Stimulated activated CD4-positive, alpha-beta T cell treated with anti-CD3 and anti-CD28 coated beads, Interleukin-12 subunit alpha, Interleukin-12 subunit beta, amount 100 ng/mL, for 48 hours (primary cell): ENCODE measurements at regions not wholly inside any gene's neighbourhood (a gene's known extent, or its start where the extent isn't known, plus 50 kb on each side); places are given as distances from the start of the nearest gene placed in this dataset.
"Not testable (repeated sequence)": the region's sequence is repeated elsewhere in the genome, so short reads cannot be mapped to it uniquely, and the experiment has no call there.

Experiments used
- DNase-seq, 3 donors: peaks; one replicate each; pipeline ENCODE4 v3.0.0-alpha.2; 2020; ENCODE audit warnings: low read depth in 2 of 3, low spot score in 1 of 3

DNA sequence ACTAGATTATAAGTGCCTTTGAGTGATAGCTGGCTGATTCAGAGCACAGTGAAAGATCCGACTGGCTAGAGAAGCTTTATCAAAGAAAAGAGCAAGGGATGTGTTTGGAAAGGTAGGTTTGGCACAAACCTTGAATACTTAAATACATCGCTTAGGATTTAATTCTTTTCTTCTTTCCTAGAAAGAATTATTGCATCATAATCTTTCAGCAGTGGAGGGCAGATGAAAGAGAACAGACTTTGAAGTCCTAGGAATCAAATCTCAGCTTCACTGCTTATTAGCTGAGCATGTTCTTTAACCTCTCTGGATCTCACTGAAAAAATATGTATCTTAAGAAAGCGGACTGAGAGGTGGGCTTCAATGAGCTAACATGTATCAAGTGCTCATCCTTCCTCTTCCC is 122.8 kb downstream of the ZNF365 start:
- DNase-seq = no peak

DNA sequence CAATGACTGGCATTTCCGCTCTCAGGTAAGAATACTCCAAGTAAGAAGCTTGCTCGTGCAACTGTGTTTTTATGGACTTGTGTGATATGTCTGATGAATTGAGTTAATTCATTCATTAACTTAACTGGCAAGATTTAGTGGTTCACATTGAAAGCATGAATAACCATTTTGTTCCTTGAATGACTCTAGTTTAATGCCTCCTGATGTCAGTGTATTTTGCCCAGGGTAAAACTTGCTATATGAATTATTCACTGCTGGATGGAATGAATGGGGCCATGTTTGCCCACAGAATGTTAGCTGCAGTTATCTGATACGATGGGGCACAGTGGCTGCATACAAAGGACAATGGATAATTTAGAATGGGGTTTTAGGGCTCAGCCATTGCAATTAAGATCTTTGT is 124.1 kb downstream of the ZNF365 start:
- no peak for DNase-seq

DNA sequence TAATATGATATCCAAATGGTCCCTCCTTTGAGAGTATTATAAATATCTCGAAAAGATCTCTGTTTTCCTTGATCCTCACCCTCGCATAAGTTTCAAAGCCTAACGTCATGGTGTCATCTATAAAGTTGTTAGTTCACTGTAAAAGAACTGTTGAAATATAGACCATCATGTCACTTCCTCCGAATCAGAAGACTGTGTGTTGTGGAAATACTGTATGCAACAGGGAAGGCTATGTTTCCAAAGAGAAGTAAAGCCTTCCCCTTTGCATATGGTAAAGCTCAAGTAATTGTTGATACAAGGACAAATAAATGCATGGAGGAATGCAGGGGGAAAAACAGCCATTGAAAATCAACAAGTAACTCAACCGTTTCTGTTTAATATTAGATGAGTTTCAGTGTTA is 125.9 kb downstream of the ZNF365 start:
- DNase-seq = not testable (repeated sequence)

DNA sequence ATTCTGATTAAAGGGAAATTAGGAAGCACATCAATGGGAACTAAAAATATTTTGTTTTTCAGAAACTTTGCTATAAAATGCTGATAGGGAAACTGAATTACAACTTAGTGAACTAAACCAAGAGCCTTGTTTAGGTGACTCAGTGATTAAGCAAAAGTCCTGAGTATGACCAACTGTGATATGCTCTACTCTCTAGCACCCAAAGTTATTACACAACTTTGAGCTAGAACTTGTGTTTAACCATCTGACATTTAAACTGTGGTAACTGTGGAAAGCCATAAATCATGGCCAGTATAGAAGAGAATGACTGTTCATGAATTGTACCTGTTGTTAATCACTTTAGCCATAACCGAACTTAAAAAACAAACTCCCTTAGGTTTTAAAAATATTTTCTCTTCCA is 127.4 kb downstream of the ZNF365 start:
- DNase-seq = no peak

DNA sequence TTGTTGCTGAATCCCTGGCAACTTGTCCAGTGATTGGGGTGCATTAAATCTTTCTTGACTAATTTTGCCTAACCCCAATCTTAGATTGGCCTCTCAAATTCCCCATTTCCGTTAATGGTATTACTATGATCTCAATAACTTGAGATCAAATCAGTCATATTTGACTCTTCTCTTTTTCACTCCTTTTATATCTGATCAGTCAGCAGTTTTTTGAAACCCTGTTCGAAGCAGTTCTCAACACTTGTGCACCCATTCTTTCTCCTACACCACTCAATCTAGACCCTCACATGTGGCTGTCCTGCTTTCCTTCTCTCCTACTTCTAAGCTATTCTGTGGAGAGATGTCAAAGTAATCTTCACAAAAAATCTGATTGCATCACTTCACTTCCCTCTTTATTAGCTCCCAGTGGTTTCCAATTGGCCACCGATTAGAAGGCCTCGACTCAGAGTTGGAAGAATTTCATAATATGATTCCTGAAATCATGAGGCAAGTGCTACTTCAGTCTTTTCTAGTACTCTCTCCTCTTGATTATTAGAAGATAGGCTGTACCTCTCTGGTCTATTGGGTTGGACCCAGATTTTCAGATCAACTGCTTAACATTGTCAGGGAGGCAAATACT is 128.9 kb downstream of the ZNF365 start:
- no peak for DNase-seq

DNA sequence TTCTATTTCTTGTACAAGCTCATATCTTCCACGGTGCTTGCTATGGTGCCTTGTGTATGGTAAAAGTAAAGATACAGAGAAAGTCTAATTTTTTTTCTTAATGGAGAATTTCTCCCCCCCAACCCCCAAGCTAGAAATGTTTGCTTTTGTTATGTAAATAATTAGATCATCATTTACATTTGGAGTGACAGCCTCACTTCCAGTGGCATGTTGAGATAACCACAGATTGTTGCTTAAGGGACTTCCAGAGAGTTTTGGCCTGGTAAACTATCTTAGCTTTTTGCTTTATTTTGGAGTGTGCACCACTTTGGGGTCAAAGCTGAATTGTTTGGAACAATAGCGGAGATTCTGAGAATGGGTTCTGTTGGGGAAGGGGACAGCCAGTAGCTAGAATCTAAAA is 129.7 kb downstream of the ZNF365 start:
- DNase-seq = no peak

DNA sequence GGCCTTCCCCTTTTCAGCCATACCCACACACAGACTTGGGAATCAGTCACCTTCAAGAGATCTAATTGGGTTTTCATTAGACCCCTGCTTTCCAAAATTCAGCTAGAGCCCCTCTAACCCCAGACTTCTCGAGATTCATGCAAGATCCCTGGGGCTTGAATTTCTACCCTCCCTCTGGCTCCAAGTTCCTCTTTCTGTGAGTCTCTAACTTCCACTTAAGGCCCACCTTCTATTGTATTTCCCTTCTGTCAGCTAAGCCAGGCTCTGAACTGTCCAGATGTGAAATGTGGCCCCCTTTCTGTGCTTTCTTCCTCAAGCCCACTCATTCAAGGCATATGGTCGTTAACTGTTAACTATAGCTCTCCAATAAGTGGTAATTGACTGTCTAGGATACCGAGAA is 132.2 kb downstream of the ZNF365 start:
- no peak for DNase-seq

DNA sequence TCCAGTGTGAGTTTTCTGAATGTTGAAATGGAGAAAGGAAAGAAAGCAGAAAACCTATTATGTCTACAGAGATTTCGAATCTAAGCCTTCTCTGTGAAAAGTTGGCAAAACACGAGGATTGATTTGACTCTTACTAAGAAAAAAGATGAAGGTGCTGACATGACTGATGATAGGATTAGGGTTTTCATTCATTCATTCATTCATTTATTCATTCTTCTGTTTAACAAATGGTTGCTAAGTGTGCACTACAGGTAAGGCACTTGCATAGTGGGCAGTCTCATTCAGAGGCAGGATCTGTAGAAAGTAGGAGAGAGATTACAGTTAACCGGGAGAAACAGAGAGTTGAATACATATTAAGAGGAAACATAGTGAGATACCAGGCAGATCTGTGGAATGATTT is 137.1 kb downstream of the ZNF365 start:
- no peak for DNase-seq

DNA sequence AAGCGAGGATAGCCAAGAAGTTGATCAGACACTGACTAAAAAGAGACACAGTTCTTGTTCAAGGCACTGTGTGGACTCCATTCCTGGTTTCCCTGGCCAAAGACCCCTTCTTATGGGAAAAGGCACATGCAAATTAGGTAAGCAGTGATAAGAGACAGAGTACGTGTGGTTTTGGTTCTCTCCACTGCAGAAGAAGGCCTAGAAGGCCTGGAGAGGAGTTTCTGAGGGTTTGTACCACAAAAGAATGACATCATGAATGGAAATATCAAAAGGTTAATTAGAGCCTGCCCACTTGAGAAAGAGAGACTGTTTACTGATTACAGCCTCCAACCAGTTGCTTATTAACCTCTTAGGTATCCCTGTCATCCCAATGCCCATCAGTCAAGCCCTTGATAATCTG is 137.5 kb downstream of the ZNF365 start:
- no peak for DNase-seq

DNA sequence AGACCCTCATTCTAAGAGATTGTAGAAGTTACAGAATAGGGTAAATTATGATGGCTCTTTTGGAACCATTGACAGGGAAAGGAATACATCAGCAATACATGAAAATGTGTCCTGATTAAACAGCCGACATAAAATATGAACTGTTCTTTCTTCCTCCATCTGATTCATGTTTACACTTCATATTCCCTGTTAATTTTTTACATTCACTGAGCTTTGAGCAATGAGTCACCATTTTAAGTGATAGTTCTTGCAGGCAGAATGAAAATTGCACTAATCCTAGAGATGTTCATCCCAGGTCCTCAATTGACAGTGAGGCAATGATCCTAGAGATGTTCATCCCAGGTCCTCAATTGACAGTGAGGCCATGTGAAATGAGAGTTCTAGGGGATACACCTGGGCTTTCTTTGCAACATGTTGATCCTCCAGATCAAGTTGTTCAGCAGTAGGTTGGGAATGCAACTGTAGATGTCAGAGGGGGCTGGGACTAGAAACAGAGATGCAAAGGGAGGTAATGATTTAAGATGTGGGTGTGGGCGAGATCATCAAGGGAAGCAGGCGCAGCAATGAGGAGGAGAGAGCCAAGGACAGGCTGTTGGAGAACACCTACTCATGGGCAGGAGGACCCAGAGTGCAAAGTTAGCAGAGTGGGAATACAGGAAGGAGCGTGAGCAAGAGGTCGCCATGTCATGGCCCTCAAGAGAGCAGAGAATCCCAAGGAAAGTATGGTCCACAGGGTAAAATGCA is 138.7 kb downstream of the ZNF365 start:
- DNase-seq = no peak

DNA sequence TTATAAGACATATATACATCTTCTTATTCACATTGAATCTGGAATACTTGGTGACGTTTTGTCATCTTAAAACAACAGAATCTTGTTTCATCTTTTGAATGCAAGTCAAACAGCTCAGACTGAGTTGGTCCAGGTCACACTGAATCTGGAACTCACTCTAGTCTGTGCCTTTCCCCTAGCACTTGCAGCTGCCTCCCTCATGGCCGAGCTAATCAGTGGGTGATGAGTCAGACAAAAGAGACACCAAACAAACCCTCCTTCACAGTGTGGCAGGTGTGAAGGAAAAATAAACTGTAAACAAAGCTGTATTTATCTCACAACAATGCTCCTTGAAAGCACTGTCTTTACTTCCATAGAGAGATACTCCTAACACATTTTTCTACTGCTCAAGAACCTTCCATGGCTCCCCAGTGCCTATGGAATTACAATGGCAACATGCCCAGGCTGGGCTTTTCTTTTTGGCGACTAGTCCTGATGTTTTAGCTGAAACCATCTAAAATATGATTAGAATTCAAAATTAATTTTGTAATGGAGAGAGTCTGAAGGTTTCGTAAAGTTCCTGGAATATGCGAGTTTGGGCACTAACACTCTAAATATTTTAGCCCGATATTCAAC is 140.0 kb downstream of the ZNF365 start:
- DNase-seq = no peak

DNA sequence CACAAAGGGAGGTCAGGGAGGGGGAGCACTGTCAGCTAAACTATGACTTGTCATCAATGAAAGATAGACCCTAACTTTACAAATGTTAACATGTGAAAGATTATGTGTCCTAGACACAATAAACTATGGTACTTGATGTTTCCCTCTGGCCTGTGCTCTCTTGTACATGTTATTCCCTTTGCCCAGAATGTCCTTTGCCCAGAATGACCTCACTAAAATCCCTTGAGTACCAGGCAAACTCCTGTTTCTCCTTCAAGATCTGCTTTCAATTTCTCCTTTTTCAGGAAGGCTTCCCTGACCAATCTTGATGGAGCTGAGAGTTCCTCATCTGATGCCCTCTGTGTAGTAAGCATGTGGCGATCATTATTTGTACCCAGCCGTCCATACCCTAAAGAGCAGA is 143.1 kb downstream of the ZNF365 start:
- no peak for DNase-seq

DNA sequence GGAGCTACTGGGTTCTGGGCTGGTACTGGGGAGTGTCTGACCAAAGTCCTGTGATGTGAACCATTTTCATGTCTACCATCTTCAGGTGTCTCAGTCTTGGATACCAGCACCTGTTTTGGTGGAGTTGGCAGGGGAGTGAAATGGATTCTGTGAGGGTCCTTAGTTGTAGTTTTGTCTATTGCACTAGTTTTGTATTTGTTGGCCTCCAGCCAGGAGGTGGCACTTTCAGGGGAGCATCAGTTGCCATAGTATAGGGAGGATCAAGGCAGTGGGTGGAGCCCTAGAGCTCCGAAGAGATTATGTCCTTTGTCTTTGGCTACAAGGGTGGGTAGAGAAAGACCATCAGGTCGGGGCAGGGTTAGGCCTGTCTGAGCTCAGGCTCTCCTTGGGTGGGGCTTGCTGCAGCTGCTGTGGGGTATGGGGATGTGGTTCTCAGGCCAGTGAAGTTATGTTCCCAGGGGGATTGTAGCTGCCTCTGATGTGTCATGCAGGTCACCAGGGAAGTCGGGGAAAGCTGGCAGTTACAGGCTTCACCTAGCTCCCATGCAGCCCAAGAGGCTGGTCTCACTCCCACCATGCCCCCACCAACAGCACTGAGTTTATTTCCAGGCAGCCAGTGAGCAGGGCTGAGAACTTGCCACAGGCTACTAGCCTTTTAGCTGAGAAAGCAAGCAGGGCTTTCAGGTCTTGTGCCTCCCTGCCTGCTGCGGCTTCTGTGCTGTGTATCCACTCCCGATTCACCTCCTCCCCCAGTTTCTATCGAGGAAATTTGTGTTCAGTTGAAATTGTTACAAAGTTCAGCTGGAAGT is 153.1 kb downstream of the ZNF365 start:
- DNase-seq = no peak

DNA sequence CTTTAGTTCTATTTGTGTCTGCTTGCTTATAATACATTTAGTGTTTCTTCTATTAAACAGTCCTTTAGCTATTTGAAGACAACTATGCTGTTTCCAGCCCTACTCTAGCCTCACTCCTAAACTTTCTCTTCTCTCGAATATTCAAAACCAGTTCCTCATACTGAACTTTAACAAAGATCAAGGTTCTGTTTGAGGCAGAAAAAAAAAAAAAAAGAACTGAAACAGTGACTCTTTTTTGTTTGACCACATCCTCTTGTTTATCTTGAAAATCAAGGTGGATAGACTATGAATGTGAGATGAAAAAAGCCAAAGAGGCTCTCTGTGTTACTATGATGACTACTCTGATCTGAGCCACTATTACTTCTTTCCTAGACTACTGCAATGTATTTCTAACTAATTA is 154.3 kb downstream of the ZNF365 start:
- no peak for DNase-seq

DNA sequence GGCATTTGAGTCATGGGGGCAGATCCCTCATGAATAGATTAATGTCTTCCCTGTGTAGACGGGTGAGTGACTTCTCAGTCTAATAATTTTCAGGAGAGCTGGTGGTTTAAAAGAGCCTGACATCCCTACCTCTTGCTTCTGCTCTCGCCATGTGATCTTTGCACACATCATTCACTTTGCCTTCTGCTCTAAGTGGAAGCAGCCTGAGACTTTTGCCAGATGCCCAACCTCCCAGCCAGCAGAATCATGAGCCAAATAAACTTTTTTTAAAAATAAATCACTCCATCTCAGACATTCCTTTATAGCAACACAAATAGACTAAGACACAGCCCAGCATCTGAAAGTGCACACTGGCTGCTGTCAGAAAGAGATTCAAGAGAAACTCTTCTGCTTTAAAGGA is 155.2 kb downstream of the ZNF365 start:
- DNase-seq = no peak

DNA sequence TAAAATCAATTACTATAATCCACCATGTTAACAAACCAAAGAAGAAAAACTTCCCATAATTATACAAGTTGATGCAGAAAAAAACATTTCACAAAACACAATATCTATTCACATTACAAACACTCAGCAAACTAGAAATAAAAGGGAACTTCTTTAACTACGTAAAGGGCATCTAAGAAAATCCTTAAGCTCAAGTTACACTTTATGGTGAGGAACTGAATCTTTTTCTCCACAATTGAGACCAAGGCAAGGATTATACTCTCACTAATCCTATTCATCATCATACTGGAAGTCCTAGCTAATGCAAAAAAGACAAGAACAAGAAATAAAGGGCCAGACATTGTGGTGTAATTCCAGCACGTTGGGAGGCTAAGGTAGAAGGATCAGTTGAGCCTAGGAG is 159.9 kb downstream of the ZNF365 start:
- DNase-seq = no peak

DNA sequence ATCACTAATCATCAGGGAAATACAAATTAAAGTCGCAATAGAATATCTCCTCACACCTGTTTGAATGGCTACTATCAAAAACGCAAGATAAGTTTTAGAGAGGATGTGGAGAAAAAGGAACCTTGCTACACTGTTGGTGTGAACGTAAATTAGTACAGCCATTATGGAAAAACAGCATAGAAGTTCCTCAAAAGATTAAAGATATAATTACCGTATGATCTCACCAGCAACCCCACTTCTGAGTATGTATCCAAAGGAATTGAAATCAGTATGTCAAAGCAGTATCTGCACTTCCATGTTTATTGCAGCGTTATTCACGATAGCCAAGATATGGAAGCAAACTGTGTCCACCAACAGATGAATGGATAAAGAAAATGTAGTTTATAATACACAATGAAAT is 164.4 kb downstream of the ZNF365 start:
- DNase-seq = no peak

DNA sequence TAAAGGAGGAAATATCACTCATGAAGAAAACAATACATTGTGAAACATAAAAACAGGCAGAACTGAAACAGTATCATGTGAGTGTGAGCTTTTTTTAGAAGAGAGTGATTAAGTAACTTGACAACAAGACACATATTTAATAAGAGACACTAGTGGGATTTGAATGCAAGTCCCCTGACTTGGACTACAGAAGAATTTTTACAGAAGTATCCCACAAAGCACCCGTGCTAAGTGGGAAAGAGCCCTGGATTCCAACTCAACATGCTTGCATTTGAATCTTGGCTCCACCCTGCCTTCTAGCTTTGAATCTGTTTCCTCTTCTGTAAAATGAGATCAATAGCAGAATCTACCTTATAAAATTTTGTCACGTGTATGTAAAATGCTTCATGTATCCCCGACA is 166.2 kb downstream of the ZNF365 start:
- no peak for DNase-seq

DNA sequence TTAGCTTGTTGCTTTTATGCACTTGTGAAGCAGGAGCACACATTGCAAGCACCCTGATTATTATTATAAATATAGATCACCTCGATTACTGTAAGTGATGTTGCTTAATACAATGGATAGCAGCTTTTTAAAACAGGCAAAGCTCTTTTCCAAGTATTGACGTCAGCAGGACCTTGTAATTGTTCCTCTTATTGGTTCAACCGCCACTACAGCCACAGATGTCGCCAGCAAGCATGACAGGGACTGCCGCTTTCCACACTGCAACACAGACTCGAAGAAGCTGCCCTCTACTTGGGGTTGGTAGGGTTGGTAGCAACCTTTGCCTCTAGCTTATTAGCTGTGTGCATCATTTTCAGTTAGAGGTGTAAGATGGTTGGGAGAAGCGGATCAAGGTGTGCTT is 167.6 kb downstream of the ZNF365 start:
- DNase-seq = no peak

DNA sequence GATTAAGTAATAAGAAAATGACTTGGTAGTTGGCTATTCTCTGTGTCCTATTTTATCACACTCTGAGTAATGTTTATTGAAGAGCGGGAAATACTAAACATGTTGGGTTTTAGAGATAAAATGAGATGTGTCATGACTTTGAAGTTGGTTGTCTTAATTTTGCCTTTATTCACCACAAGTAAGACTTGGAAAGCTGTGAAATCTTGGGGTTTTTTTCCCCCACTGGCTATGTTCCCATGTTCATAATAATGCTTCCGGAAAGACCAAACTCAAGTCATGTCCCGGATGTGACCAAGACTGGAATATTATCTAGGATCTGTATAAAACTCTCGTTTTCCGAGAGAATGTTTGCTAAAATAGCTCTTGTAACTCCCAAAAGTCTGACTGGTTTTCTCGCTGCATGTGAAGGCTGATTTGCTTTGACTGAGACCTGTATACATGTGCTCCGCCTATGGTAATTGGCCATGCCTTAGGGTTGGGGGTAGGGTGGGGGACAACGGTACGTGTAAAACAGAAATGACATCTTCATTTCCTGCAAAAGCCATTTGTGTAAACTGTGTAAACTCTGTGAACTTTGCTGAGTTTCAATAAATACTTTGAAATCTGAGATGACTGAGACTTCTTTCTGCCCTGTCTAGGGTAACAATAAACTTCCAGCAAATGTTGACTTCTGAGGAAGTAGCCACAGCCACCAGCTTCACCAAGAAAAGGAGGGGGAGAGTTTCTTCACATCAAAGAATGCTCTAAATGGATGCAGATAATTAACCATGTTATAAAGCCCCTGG is 169.6 kb downstream of the ZNF365 start:
- DNase-seq = no peak
